Prostate gland (tissue), 2 donors: ENCODE measurements at regions not wholly inside any gene's neighbourhood (a gene's known extent, or its start where the extent isn't known, plus 50 kb on each side); places are given as distances from the start of the nearest gene placed in this dataset.

ENCODE experiments used
- DNase-seq: peaks from one replicate; pipeline ENCODE4 v3.0.0-alpha.2; 2019; ENCODE audit warnings: low spot score
- H3K27ac ChIP-seq, 2 donors: fragments of 200-600 bp; sonication (generic); 2 replicates each; pipeline ENCODE4 v1.5.1; 2017 to 2019
- H3K27me3 ChIP-seq: fragments of 200-600 bp; sonication (generic); replicated peaks from 2 replicates; pipeline ENCODE4 v1.5.1; 2019; ENCODE audit not compliant: insufficient read depth
- H3K36me3 ChIP-seq, 2 donors: fragments of 200-600 bp; sonication (generic); 1 replicate in 1 of 2; 2 replicates in 1 of 2; pipeline versions ENCODE4 v1.5.1 to v1.8.1; 2017 to 2019
- H3K4me1 ChIP-seq: fragments of 200-600 bp; sonication (generic); replicated peaks from 2 replicates; pipeline ENCODE4 v1.5.1; 2019
- H3K4me3 ChIP-seq, 2 donors: fragments of 200-600 bp; sonication (generic); 2 replicates each; pipeline ENCODE4 v1.5.1; 2017 to 2019
- H3K9me3 ChIP-seq: fragments of 200-600 bp; sonication (generic); 2 replicates; pipeline ENCODE4 v1.5.1; 2017
- CTCF ChIP-seq, 4 experiments: fragments of 200-600 bp in 2 of 4; fragments of 450-650 bp in 2 of 4; sonication (generic) in 2 of 4; IDR thresholded peaks; 1 replicate in 3 of 4; 2 replicates in 1 of 4; pipeline ENCODE4 v1.5.1; 2016 to 2019; ENCODE audit warnings: antibody characterized with exemption in 4 of 4, mild to moderate bottlenecking in 2 of 4, moderate library complexity in 2 of 4
- POLR2A ChIP-seq: fragments of 450-650 bp; IDR thresholded peaks from one replicate; pipeline ENCODE4 v1.6.1; 2016; ENCODE audit warnings: antibody characterized with exemption, mild to moderate bottlenecking
- POLR2AphosphoS5 ChIP-seq: sonication (generic); formaldehyde crosslinking; IDR thresholded peaks from one replicate; pipeline ENCODE4 v1.6.1; 2017; ENCODE audit warnings: antibody characterized with exemption
- WGBS: methylation state at CpG from one replicate; pipeline ENCODE4 v1.1.5; 2018; 5-methylcytosine and 5-hydroxymethylcytosine counted together
- intact Hi-C: fragments of 100-400 bp; cut with DNase I; formaldehyde crosslinking; loops from one replicate; pipeline ENCODE4 v1.14.2; 2022

GRCh38 chr18:72409903-72410302 is 134.2 kb downstream of the CBLN2 start:
- 14% methylated on average over 1 of the region's 1 CpG for WGBS

GRCh38 chr18:72407048-72407447 is 137.1 kb downstream of the CBLN2 start:
- DNase-seq = no peak
- Histone ChIP-seq H3K27me3 (no peaks in the 10 kb centered on the region), H3K27ac (no peak overlapping the region), H3K36me3 (no peaks in the 10 kb centered on the region), H3K4me3 (no peak overlapping the region), H3K4me1 (no peaks in the 10 kb centered on the region), H3K9me3 (no peaks in the 10 kb centered on the region)
- 90% methylated on average over 2 of the region's 2 CpGs for WGBS
- TF ChIP-seq CTCF (IDR thresholded peaks at IDR 0.05) (no peak), POLR2A (no peak), POLR2AphosphoS5 (no peak)
- intact Hi-C loops = no loop called here

More at GRCh38 chr18:72409903-72410302, 134.2 kb downstream of the CBLN2 start:
- Histone ChIP-seq H3K4me1 (no peaks in the 10 kb centered on the region), H3K27ac (no peak overlapping the region), H3K27me3 (no peaks in the 10 kb centered on the region), H3K4me3 (no peak overlapping the region), H3K9me3 (no peaks in the 10 kb centered on the region), H3K36me3 (no peaks in the 10 kb centered on the region)
- no peak for DNase-seq
- TF ChIP-seq POLR2A = no peak
- intact Hi-C loops = no loop called here

GRCh38 chr18:72391951-72392350 is 152.2 kb downstream of the CBLN2 start:
- Histone ChIP-seq H3K27ac (no peak overlapping the region), H3K9me3 (no peaks in the 10 kb centered on the region), H3K4me3 (no peak overlapping the region), H3K4me1 (no peaks in the 10 kb centered on the region), H3K36me3 (no peaks in the 10 kb centered on the region), H3K27me3 (no peaks in the 10 kb centered on the region)
- intact Hi-C loops = no loop called here
- no peak for TF ChIP-seq POLR2AphosphoS5
- TF ChIP-seq CTCF (IDR thresholded peaks at IDR 0.05) = no peak
- TF ChIP-seq POLR2A = no peak
- DNase-seq = no peak
- WGBS = 4% methylated on average over 1 of the region's 1 CpG

GRCh38 chr18:72391427-72391826 is 152.7 kb downstream of the CBLN2 start:
- no peaks in the 10 kb centered on the region for H3K4me1 ChIP-seq
- H3K27me3 ChIP-seq = no peaks in the 10 kb centered on the region
- no peaks in the 10 kb centered on the region for H3K36me3 ChIP-seq
- TF ChIP-seq POLR2A = no peak
- TF ChIP-seq POLR2AphosphoS5 = no peak
- no peak for TF ChIP-seq CTCF (IDR thresholded peaks at IDR 0.05)
- no peak for DNase-seq
- H3K9me3 ChIP-seq = no peaks in the 10 kb centered on the region
- no peak overlapping the region for H3K4me3 ChIP-seq
- WGBS = 93% methylated on average over 4 of the region's 4 CpGs
- no peak overlapping the region for H3K27ac ChIP-seq
- intact Hi-C loops = no loop called here

- intact Hi-C loops = no loop called here
- WGBS = 24% methylated on average over 4 of the region's 4 CpGs
Measured at GRCh38 chr18:72378016-72378415, 166.1 kb downstream of the CBLN2 start.

More at GRCh38 chr18:72378016-72378415, 166.1 kb downstream of the CBLN2 start:
- no peak for TF ChIP-seq POLR2AphosphoS5
- TF ChIP-seq CTCF (IDR thresholded peaks at IDR 0.05) = no peak
- no peak for TF ChIP-seq POLR2A
- Histone ChIP-seq H3K36me3 (no peaks in the 10 kb centered on the region), H3K4me1 (no peaks in the 10 kb centered on the region), H3K4me3 (no peak overlapping the region), H3K9me3 (no peaks in the 10 kb centered on the region), H3K27me3 (no peaks in the 10 kb centered on the region), H3K27ac (no peak overlapping the region)
- DNase-seq = no peak
